HUES48 (cell line): ENCODE measurements at regions not wholly inside any gene's neighbourhood (a gene's known extent, or its start where the extent isn't known, plus 50 kb on each side); places are given as distances from the start of the nearest gene placed in this dataset.

Experiments
- H3K27ac ChIP-seq: one replicate; pipeline ENCODE4 v1.7.0; 2013; ENCODE audit warnings: low read depth, low read length, inconsistent platforms
- H3K27me3 ChIP-seq: 2 replicates; pipeline ENCODE4 v1.6.1; 2013; ENCODE audit warnings: mild to moderate bottlenecking, low read length; ENCODE audit not compliant: control insufficient read depth, insufficient read depth
- H3K36me3 ChIP-seq: 2 replicates; pipeline ENCODE4 v1.6.1; 2013; ENCODE audit warnings: low read length; ENCODE audit not compliant: control insufficient read depth, insufficient read depth
- H3K4me1 ChIP-seq: 2 replicates; pipeline ENCODE4 v1.6.1; 2013; ENCODE audit warnings: mild to moderate bottlenecking, low read length; ENCODE audit not compliant: control insufficient read depth, insufficient read depth
- H3K4me3 ChIP-seq: 2 replicates; pipeline ENCODE4 v1.5.1; 2013; ENCODE audit warnings: mild to moderate bottlenecking, low read depth, low read length
- H3K9ac ChIP-seq: 2 replicates; pipeline ENCODE4 v1.6.1; 2013; ENCODE audit warnings: mild to moderate bottlenecking, low read depth, low read length, moderate library complexity
- H3K9me3 ChIP-seq: 2 replicates; pipeline ENCODE4 v1.6.1; 2013; ENCODE audit warnings: low read length; ENCODE audit not compliant: control insufficient read depth, insufficient read depth

GRCh38 chr5:126334760-126335159, 88.4 kb upstream of the GRAMD2B start:
- no peak overlapping the region for H3K4me3 ChIP-seq
- no peak overlapping the region for H3K27ac ChIP-seq
- peaks cover 5% of the 10 kb centered on the region for H3K4me1 ChIP-seq
- no peaks in the 10 kb centered on the region for H3K27me3 ChIP-seq
- no peaks in the 10 kb centered on the region for H3K9me3 ChIP-seq
- no peaks in the 10 kb centered on the region for H3K36me3 ChIP-seq
- H3K9ac ChIP-seq, result no peak overlapping the region

GRCh38 chr5:126335886-126336285, 87.3 kb upstream of the GRAMD2B start:
- H3K9me3 ChIP-seq, result no peaks in the 10 kb centered on the region
- H3K27ac ChIP-seq, result no peak overlapping the region
- H3K36me3 ChIP-seq, result no peaks in the 10 kb centered on the region

GRCh38 chr5:126338635-126339034, 84.6 kb upstream of the GRAMD2B start:
- Histone ChIP-seq H3K27me3 (no peaks in the 10 kb centered on the region), H3K27ac (no peak overlapping the region), H3K4me3 (no peak overlapping the region), H3K36me3 (no peaks in the 10 kb centered on the region), H3K9ac (no peak overlapping the region), H3K9me3 (no peaks in the 10 kb centered on the region), H3K4me1 (peaks cover 5% of the 10 kb centered on the region)

More at GRCh38 chr5:126335886-126336285, 87.3 kb upstream of the GRAMD2B start:
- Histone ChIP-seq H3K4me1 (peaks cover 5% of the 10 kb centered on the region), H3K27me3 (no peaks in the 10 kb centered on the region), H3K9ac (no peak overlapping the region), H3K4me3 (no peak overlapping the region)

- peaks cover 5% of the 10 kb centered on the region for H3K4me1 ChIP-seq
- no peaks in the 10 kb centered on the region for H3K36me3 ChIP-seq
- no peaks in the 10 kb centered on the region for H3K27me3 ChIP-seq
- H3K27ac ChIP-seq, result no peak overlapping the region
- H3K9ac ChIP-seq, result no peak overlapping the region
- H3K9me3 ChIP-seq, result no peaks in the 10 kb centered on the region
- no peak overlapping the region for H3K4me3 ChIP-seq
Measured at GRCh38 chr5:126339215-126339805, 83.9 kb upstream of the GRAMD2B start.

- Histone ChIP-seq H3K36me3 (no peaks in the 10 kb centered on the region), H3K4me1 (peaks cover 5% of the 10 kb centered on the region), H3K4me3 (no peak overlapping the region), H3K9me3 (no peaks in the 10 kb centered on the region), H3K27me3 (no peaks in the 10 kb centered on the region), H3K27ac (no peak overlapping the region), H3K9ac (no peak overlapping the region)
Measured at GRCh38 chr5:126341906-126342630, 81.1 kb upstream of the GRAMD2B start.

GRCh38 chr5:126348855-126349635, 74.2 kb upstream of the GRAMD2B start:
- no peaks in the 10 kb centered on the region for H3K36me3 ChIP-seq
- H3K9ac ChIP-seq, result no peak overlapping the region
- H3K4me1 ChIP-seq, result peaks cover 23% of the 10 kb centered on the region
- H3K4me3 ChIP-seq, result peak overlapping the region; percentile 30
- no peak overlapping the region for H3K27ac ChIP-seq
- H3K27me3 ChIP-seq, result no peaks in the 10 kb centered on the region
- no peaks in the 10 kb centered on the region for H3K9me3 ChIP-seq

GRCh38 chr5:126351153-126351552, 72.1 kb upstream of the GRAMD2B start:
- no peaks in the 10 kb centered on the region for H3K9me3 ChIP-seq
- H3K4me3 ChIP-seq, result no peak overlapping the region
- no peaks in the 10 kb centered on the region for H3K27me3 ChIP-seq
- H3K9ac ChIP-seq, result no peak overlapping the region
- peaks cover 26% of the 10 kb centered on the region for H3K4me1 ChIP-seq
- no peaks in the 10 kb centered on the region for H3K36me3 ChIP-seq
- H3K27ac ChIP-seq, result no peak overlapping the region

- Histone ChIP-seq H3K9me3 (no peaks in the 10 kb centered on the region), H3K4me3 (no peak overlapping the region), H3K9ac (no peak overlapping the region)
Measured at GRCh38 chr5:126354012-126354857, 69.0 kb upstream of the GRAMD2B start.

GRCh38 chr5:126354858-126355731, 68.1 kb upstream of the GRAMD2B start:
- H3K27ac ChIP-seq, result no peak overlapping the region
- peaks cover 4% of the 10 kb centered on the region for H3K4me1 ChIP-seq
- no peaks in the 10 kb centered on the region for H3K9me3 ChIP-seq
- no peaks in the 10 kb centered on the region for H3K36me3 ChIP-seq
- H3K27me3 ChIP-seq, result no peaks in the 10 kb centered on the region
- H3K4me3 ChIP-seq, result no peak overlapping the region
- no peak overlapping the region for H3K9ac ChIP-seq

More at GRCh38 chr5:126354012-126354857, 69.0 kb upstream of the GRAMD2B start:
- H3K27ac ChIP-seq, result no peak overlapping the region
- H3K36me3 ChIP-seq, result no peaks in the 10 kb centered on the region
- H3K27me3 ChIP-seq, result no peaks in the 10 kb centered on the region
- peaks cover 13% of the 10 kb centered on the region for H3K4me1 ChIP-seq

GRCh38 chr5:126355940-126356339, 67.3 kb upstream of the GRAMD2B start:
- Histone ChIP-seq H3K36me3 (no peaks in the 10 kb centered on the region), H3K27ac (no peak overlapping the region), H3K4me3 (no peak overlapping the region), H3K9me3 (no peaks in the 10 kb centered on the region), H3K9ac (no peak overlapping the region), H3K27me3 (no peaks in the 10 kb centered on the region), H3K4me1 (peaks cover 4% of the 10 kb centered on the region; the same call in 1 of the 2 replicates)
